K562 (cell line): ENCODE measurements at regions not wholly inside any gene's neighbourhood (a gene's known extent, or its start where the extent isn't known, plus 50 kb on each side); places are given as distances from the start of the nearest gene placed in this dataset.
A peak's percentile ranks its signal among the peaks of the same experiment; 100 is the strongest.

Source experiments
- ATAC-seq: fragments of 200-7000 bp; cut with Tn5 transposase; 3 replicates; pipeline ENCODE4 v1.9.1; 2020; ENCODE audit warnings: moderate library complexity
- BruUV-seq: library from RNA; stranded (reverse); fragments of 400-500 nt; replicated peaks from 2 replicates; lab custom pipeline; 2021; lab: Mats Ljungman, UMichigan
- CTCF ChIA-PET: fragments of 300-600 bp; formaldehyde crosslinking; extraction: SDS; loops from one replicate; lab custom pipeline; 2021; ENCODE audit warnings: low intra/inter-chr PET ratio; lab: Yijun Ruan, JAX
- POLR2A ChIA-PET: fragments of 300-600, 350-650 bp; sonication (Branson Sonifier 250); formaldehyde crosslinking; extraction: SDS; loops from one replicate; lab custom pipeline; 2021; ENCODE audit warnings: antibody characterized with exemption, inconsistent platforms; lab: Yijun Ruan, JAX
- DNase-seq, 4 experiments: peaks; one replicate each; pipeline versions ENCODE4 v3.0.0 to v3.0.0-alpha.2; 2011 to 2018; ENCODE audit warnings: low spot score in 3 of 4, mixed read lengths in 3 of 4; ENCODE audit errors: extremely low read depth in 1 of 4
- FAIRE-seq: peaks from 2 replicates; lab custom pipeline; 2011; peaks lifted over from hg19 to GRCh38; lab: Jason Lieb, UNC
- H2AFZ ChIP-seq: 2 replicates; pipeline ENCODE4 v1.6.0; 2011; ENCODE audit warnings: low read depth, low read length, control low read depth, inconsistent platforms
- H3K27ac ChIP-seq: fragments of 200-600 bp; 3 replicates; pipeline ENCODE4 v1.8.0; 2011; ENCODE audit warnings: low read depth, mild to moderate bottlenecking, control low read depth, inconsistent platforms, low read length, moderate library complexity, mixed read lengths; ENCODE audit errors: extremely low read depth
- H3K27me3 ChIP-seq, 2 experiments: fragments of 300-600 bp in 1 of 2; 2 replicates in 1 of 2; 3 replicates in 1 of 2; pipeline versions ENCODE4 v1.6.0 to v1.8.0; 2011; ENCODE audit warnings: inconsistent platforms in 2 of 2, low read length in 2 of 2, mild to moderate bottlenecking in 1 of 2, mixed read lengths in 1 of 2, moderate library complexity in 1 of 2; ENCODE audit not compliant: control insufficient read depth in 2 of 2, insufficient read depth in 2 of 2
- H3K36me3 ChIP-seq: fragments of 300-600 bp; 3 replicates; pipeline ENCODE4 v1.8.0; 2011; ENCODE audit warnings: mild to moderate bottlenecking, low read length, inconsistent platforms; ENCODE audit not compliant: control insufficient read depth, insufficient read depth
- H3K4me1 ChIP-seq, 2 experiments: fragments of 200-600 bp in 1 of 2; replicated peaks in 1 of 2; 2 replicates in 1 of 2; 3 replicates in 1 of 2; pipeline versions ENCODE4 v1.5.1 to v1.8.0; 2011; ENCODE audit warnings: inconsistent platforms in 2 of 2, low read length in 2 of 2, mild to moderate bottlenecking in 1 of 2, mixed read lengths in 1 of 2, moderate library complexity in 1 of 2; ENCODE audit not compliant: control insufficient read depth in 2 of 2, insufficient read depth in 2 of 2
- H3K4me2 ChIP-seq: 2 replicates; pipeline ENCODE4 v1.6.1; 2011; ENCODE audit warnings: low read length, control low read depth, inconsistent platforms, mixed read lengths; ENCODE audit not compliant: insufficient read depth
- H3K4me3 ChIP-seq: fragments of 200-600 bp; sonication (generic), shearing (Covaris generic); 2 replicates; pipeline ENCODE4 v1.5.1; 2016; ENCODE audit warnings: control low read depth, inconsistent platforms
- H3K79me2 ChIP-seq: fragments of 200-600 bp; 3 replicates; pipeline ENCODE4 v1.8.0; 2011; ENCODE audit warnings: low read length, inconsistent platforms; ENCODE audit not compliant: control insufficient read depth, insufficient read depth
- H3K9ac ChIP-seq, 2 experiments: 2 replicates each; pipeline versions ENCODE4 v1.6.0 to v1.6.1; 2011; ENCODE audit warnings: low read depth in 2 of 2, low read length in 2 of 2, control low read depth in 1 of 2, inconsistent platforms in 1 of 2, mild to moderate bottlenecking in 1 of 2, mixed read lengths in 1 of 2; ENCODE audit not compliant: insufficient read depth in 1 of 2
- H3K9me1 ChIP-seq: one replicate; pipeline ENCODE4 v1.6.0; 2011; ENCODE audit warnings: inconsistent platforms, mild to moderate bottlenecking, low read length, moderate library complexity; ENCODE audit not compliant: control insufficient read depth, insufficient read depth
- H3K9me3 ChIP-seq: replicated peaks from 2 replicates; pipeline ENCODE4 v1.5.1; 2011; ENCODE audit warnings: low read depth, low read length, inconsistent platforms; ENCODE audit not compliant: control insufficient read depth, insufficient read depth
- H4K20me1 ChIP-seq: replicated peaks from 2 replicates; pipeline ENCODE4 v1.6.1; 2011; ENCODE audit warnings: low read length, inconsistent platforms, mixed read lengths; ENCODE audit not compliant: control insufficient read depth, insufficient read depth
- EWSR1 ChIP-seq: fragments of 450-650 bp; IDR thresholded peaks from 2 replicates; pipeline ENCODE4 v1.6.1; 2018; ENCODE audit warnings: borderline replicate concordance, mild to moderate bottlenecking, low read depth, moderate library complexity; ENCODE audit not compliant: partially characterized antibody
- GABPA ChIP-seq: fragments of 200-800 bp; sonication (Bioruptor generic); conservative IDR thresholded peaks from 2 replicates; pipeline ENCODE4 v1.6.1; 2016; ENCODE audit warnings: low read depth, missing genetic modification characterization, missing compliant biosample characterization
- HNRNPLL ChIP-seq: fragments of 200-400 bp; formaldehyde crosslinking; IDR thresholded peaks from 2 replicates; pipeline ENCODE4 v1.6.1; 2017; ENCODE audit warnings: low read length, low read depth, mild to moderate bottlenecking; ENCODE audit not compliant: poor library complexity, severe bottlenecking
- KDM1A ChIP-seq, 2 experiments: fragments of 450-650 bp; IDR thresholded peaks; 2 replicates each; pipeline ENCODE4 v1.6.1; 2016; ENCODE audit warnings: mild to moderate bottlenecking in 2 of 2
- NUFIP1 ChIP-seq: fragments of 450-650 bp; IDR thresholded peaks from 2 replicates; pipeline ENCODE4 v1.6.1; 2018; ENCODE audit not compliant: partially characterized antibody
- PPARD ChIP-seq: fragments of 250-450 bp; sonication (Bioruptor Pico); IDR thresholded peaks from 2 replicates; pipeline ENCODE4 v1.8.0; 2022; ENCODE audit warnings: inconsistent platforms, mild to moderate bottlenecking, moderate library complexity
- SPI1 ChIP-seq: IDR thresholded peaks from 2 replicates; pipeline ENCODE4 v1.6.1; 2011; ENCODE audit warnings: low read depth, low read length, control low read depth, borderline replicate concordance
- ZFP1 ChIP-seq: fragments of 450-650 bp; formaldehyde crosslinking; IDR thresholded peaks from 2 replicates; pipeline ENCODE4 v1.4.0; 2020; ENCODE audit warnings: mild to moderate bottlenecking, mixed read lengths
- ZNF184 ChIP-seq: sonication (generic); formaldehyde crosslinking; IDR thresholded peaks from 2 replicates; pipeline ENCODE4 v1.5.0; 2020; ENCODE audit warnings: missing genetic modification reagents
- WGBS: fragments of 100-300 bp; shearing (Covaris generic); methylation state at CpG from one replicate; pipeline ENCODE4 v1.1.6; 2016; ENCODE audit warnings: low coverage, mixed read lengths; ENCODE audit not compliant: insufficient coverage; ENCODE audit errors: missing lambda C conversion rate; 5-methylcytosine and 5-hydroxymethylcytosine counted together
- in situ Hi-C: fragments of 300-500 bp; cut with MboI; formaldehyde crosslinking; loops from 4 replicates; pipeline ENCODE4 v1.15.0; 2018; ENCODE audit warnings: inconsistent platforms, mixed read lengths
- intact Hi-C: fragments of 100-400 bp; cut with micrococcal nuclease; formaldehyde crosslinking; loops from 2 replicates; pipeline ENCODE4 v1.14.2; 2022
- TF ChIP-seq, protein P1 (sequence below): sonication (generic); formaldehyde crosslinking; IDR thresholded peaks from 2 replicates; pipeline ENCODE4 v1.9.0; 2022; ENCODE audit warnings: mild to moderate bottlenecking, missing genetic modification reagents
- TF ChIP-seq, protein P2 (sequence below): fragments of 250-450 bp; sonication (Bioruptor Pico); IDR thresholded peaks from 2 replicates; pipeline ENCODE4 v1.9.0; 2021; ENCODE audit warnings: mild to moderate bottlenecking, inconsistent platforms

DNA sequence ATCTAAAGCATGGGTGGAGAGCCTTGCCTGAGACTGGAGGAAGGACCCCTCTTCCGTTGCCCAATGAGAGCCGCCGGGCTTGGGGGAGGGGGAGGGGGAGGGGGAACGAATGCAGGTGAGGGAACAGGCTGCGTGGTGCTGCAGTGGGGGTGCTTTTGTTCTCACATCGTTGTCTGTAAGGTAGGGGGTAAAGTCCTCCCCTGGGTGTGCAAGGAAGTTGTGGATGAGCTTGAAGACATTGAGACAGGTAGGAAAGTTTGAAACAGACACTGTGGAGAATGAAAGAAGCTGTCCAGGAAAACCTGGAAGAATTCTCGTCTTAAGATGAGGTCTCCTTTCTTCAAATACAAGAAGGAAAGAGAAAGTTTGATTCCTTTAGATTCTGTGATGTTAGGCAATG lies 94.1 kb upstream of the LIFR start:
- no peak overlapping the region for H3K4me2 ChIP-seq
- 3% methylated on average over 4 of the region's 7 CpGs for WGBS
- no peaks in the 10 kb centered on the region for H4K20me1 ChIP-seq
- H2AFZ ChIP-seq: peak overlapping the region; percentile 49; the same call in 1 of the 2 replicates
- CTCF ChIA-PET: no interaction called here
- ATAC-seq (no peak), FAIRE-seq (no peak), DNase-seq (no peak)
- no peaks in the 10 kb centered on the region for H3K79me2 ChIP-seq
- no peaks in the 10 kb centered on the region for H3K9me3 ChIP-seq
- H3K4me1 ChIP-seq: no peaks in the 10 kb centered on the region
- TF ChIP-seq KDM1A (IDR thresholded peaks at IDR 0.05) (peak in 1 of 2 experiments; percentile 47; a peak in 1 of 4 replicates), ZNF184 (CRISPR knock-in tag) (no peak), NUFIP1 (no peak)
- TF ChIP-seq, protein P1, sequence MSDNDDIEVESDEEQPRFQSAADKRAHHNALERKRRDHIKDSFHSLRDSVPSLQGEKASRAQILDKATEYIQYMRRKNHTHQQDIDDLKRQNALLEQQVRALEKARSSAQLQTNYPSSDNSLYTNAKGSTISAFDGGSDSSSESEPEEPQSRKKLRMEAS (CRISPR knock-in tag): no peak
- no peaks in the 10 kb centered on the region for H3K9me1 ChIP-seq
- BruUV-seq: no TSS peak
- no peaks in the 10 kb centered on the region for H3K36me3 ChIP-seq
- no peak overlapping the region for H3K9ac ChIP-seq
- POLR2A ChIA-PET: interaction anchor here (0.8 kb wide), 1 partner anchor 9 kb away, joined by 4 read pairs; no protein-coding TSS in a partner anchor
- intact Hi-C loops (no loop called here), in situ Hi-C loops (no loop called here)
- no peak overlapping the region for H3K4me3 ChIP-seq
- no peak overlapping the region for H3K27ac ChIP-seq
- peaks cover 4% of the 10 kb centered on the region in 2 experiments; a peak in 4 of 5 replicates for H3K27me3 ChIP-seq

DNA sequence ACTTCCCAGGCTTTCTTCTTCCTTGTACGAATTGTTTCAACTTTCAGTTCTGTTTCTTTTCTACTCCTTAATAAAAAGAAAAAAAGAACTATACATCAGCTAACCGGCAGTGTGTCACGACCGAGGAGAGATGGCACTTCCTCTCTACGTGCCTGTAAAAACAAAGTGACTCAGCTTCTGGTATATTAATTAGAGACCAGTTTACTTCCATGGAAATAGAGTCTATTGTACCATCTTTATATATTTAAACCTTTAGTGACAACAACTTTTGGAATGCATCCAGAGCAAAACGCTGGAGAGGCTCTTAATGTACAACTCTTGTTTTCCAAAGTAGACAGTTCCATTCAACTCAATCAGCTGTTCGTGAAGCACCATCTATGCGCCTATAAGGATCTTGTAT lies 94.5 kb upstream of the LIFR start:
- no peak overlapping the region for H3K27ac ChIP-seq
- FAIRE-seq: no peak
- H3K9ac ChIP-seq: no peak overlapping the region
- DNase-seq: no peak
- peak; percentile 26; the same call in 1 of the 3 replicates for ATAC-seq
- intact Hi-C loops: no loop called here
- no peak overlapping the region for H3K4me2 ChIP-seq
- H3K9me1 ChIP-seq: no peaks in the 10 kb centered on the region
- H3K79me2 ChIP-seq: no peaks in the 10 kb centered on the region
- in situ Hi-C loops: no loop called here
- no TSS peak for BruUV-seq
- H3K36me3 ChIP-seq: no peaks in the 10 kb centered on the region
- no peaks in the 10 kb centered on the region for H3K9me3 ChIP-seq
- no peak overlapping the region for H3K4me3 ChIP-seq
- ChIA-PET POLR2A (interaction anchor here (0.8 kb wide), 1 partner anchor 9 kb away, joined by 4 read pairs; no protein-coding TSS in a partner anchor), CTCF (no interaction called here)
- 2% methylated on average over 8 of the region's 8 CpGs for WGBS
- H3K27me3 ChIP-seq: peaks cover 3 to 8% of the 10 kb centered on the region in 2 experiments; a peak in 4 of 5 replicates
- no peaks in the 10 kb centered on the region for H4K20me1 ChIP-seq
- no peaks in the 10 kb centered on the region for H3K4me1 ChIP-seq
- H2AFZ ChIP-seq: peak overlapping the region; percentile 49; the same call in 1 of the 2 replicates
- no peak for TF ChIP-seq PPARD (CRISPR knock-in tag)
- TF ChIP-seq SPI1: peak; percentile 88; the same call in 1 of the 2 replicates
- no peak for TF ChIP-seq HNRNPLL
- no peak for TF ChIP-seq EWSR1
- no peak for TF ChIP-seq ZFP1
- TF ChIP-seq GABPA (tag): 0 out of 2 replicates have a peak, but pooled peaks have one; percentile 11
- TF ChIP-seq, protein P2, sequence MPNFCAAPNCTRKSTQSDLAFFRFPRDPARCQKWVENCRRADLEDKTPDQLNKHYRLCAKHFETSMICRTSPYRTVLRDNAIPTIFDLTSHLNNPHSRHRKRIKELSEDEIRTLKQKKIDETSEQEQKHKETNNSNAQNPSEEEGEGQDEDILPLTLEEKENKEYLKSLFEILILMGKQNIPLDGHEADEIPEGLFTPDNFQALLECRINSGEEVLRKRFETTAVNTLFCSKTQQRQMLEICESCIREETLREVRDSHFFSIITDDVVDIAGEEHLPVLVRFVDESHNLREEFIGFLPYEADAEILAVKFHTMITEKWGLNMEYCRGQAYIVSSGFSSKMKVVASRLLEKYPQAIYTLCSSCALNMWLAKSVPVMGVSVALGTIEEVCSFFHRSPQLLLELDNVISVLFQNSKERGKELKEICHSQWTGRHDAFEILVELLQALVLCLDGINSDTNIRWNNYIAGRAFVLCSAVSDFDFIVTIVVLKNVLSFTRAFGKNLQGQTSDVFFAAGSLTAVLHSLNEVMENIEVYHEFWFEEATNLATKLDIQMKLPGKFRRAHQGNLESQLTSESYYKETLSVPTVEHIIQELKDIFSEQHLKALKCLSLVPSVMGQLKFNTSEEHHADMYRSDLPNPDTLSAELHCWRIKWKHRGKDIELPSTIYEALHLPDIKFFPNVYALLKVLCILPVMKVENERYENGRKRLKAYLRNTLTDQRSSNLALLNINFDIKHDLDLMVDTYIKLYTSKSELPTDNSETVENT: no peak
